ENCODE measurements at regions not wholly inside any gene's neighbourhood (a gene's known extent, or its start where the extent isn't known, plus 50 kb on each side); places are given as distances from the start of the nearest gene placed in this dataset.

GRCh38 chr2:9053534-9053931 lies 50.0 kb upstream of the MBOAT2 start:
- WGBS, 2 donors, result 82 to 89% methylated on average over 2 of the region's 2 CpGs
- H3K9me3 ChIP-seq (ENCODE audit: control insufficient read depth in 2 of 2, insufficient read depth in 1 of 2, low read depth in 1 of 2, low read length in 1 of 2), result no peaks in the 10 kb centered on the region
- peaks cover 0 to 3% of the 10 kb centered on the region in 2 donors for H3K4me1 ChIP-seq (ENCODE audit: control insufficient read depth in 2 of 2, insufficient read depth in 2 of 2, low read length in 1 of 2)
- peak overlapping the region; percentile 74 to 77 for H3K27ac ChIP-seq (ENCODE audit: low read depth in 2 of 2, low read length in 1 of 2)
- H3K36me3 ChIP-seq (ENCODE audit: control insufficient read depth in 2 of 2, insufficient read depth in 2 of 2, low read length in 1 of 2), result no peaks in the 10 kb centered on the region
- H3K4me3 ChIP-seq (ENCODE audit: low read depth in 1 of 2, low read length in 2 of 2), result no peak overlapping the region
- H3K27me3 ChIP-seq (ENCODE audit: control insufficient read depth in 1 of 2, insufficient read depth in 2 of 2, low read length in 2 of 2), result no peaks in the 10 kb centered on the region

Data from esophagus (tissue), 2 donors.